PC-3 (cell line): ENCODE measurements at regions not wholly inside any gene's neighbourhood (a gene's known extent, or its start where the extent isn't known, plus 50 kb on each side); places are given as distances from the start of the nearest gene placed in this dataset.
"Not testable (repeated sequence)": the region's sequence is repeated elsewhere in the genome, so short reads cannot be mapped to it uniquely, and the experiment has no call there.

ENCODE experiments used
- EZH2 ChIP-seq: fragments of 300-600 bp; sonication (generic); IDR thresholded peaks from one replicate; pipeline ENCODE4 v1.6.1; 2017; ENCODE audit warnings: antibody characterized with exemption, mild to moderate bottlenecking, low read length; ENCODE audit not compliant: unreplicated experiment
- EZH2phosphoT487 ChIP-seq: fragments of 300-600 bp; sonication (generic); IDR thresholded peaks from 2 replicates; pipeline ENCODE4 v1.6.1; 2018; ENCODE audit warnings: mild to moderate bottlenecking, antibody characterized with exemption, low read length, borderline replicate concordance
- TF ChIP-seq, protein P1 (sequence below): fragments of 300-600 bp; sonication (generic); conservative IDR thresholded peaks from 2 replicates; pipeline ENCODE4 v1.5.1; 2017; ENCODE audit warnings: antibody characterized with exemption, low read depth, mild to moderate bottlenecking, low read length

DNA sequence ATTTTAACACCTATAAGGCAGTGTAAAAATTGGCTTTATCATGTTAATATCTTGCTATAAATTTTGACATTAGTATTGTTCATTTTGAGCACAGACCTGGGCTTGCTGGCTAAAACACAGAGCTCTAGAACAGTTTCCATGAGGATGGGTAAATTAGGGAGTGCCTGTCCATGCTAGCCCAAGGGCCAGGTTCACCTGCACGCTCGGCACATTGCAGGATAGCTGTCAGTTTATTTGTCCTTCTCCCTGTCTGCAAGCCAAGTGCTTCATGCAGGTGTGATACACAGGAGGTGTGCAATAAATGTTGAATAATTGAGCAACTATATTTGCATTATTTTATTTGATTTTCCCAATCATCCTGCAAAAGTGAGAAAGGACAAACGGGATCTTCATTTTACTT lies 309.3 kb upstream of the SOX1 start:
- TF ChIP-seq, protein P1, sequence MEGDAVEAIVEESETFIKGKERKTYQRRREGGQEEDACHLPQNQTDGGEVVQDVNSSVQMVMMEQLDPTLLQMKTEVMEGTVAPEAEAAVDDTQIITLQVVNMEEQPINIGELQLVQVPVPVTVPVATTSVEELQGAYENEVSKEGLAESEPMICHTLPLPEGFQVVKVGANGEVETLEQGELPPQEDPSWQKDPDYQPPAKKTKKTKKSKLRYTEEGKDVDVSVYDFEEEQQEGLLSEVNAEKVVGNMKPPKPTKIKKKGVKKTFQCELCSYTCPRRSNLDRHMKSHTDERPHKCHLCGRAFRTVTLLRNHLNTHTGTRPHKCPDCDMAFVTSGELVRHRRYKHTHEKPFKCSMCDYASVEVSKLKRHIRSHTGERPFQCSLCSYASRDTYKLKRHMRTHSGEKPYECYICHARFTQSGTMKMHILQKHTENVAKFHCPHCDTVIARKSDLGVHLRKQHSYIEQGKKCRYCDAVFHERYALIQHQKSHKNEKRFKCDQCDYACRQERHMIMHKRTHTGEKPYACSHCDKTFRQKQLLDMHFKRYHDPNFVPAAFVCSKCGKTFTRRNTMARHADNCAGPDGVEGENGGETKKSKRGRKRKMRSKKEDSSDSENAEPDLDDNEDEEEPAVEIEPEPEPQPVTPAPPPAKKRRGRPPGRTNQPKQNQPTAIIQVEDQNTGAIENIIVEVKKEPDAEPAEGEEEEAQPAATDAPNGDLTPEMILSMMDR = not testable (repeated sequence)
- TF ChIP-seq EZH2, EZH2phosphoT487: not testable (repeated sequence)
